ENCODE measurements at regions not wholly inside any gene's neighbourhood (a gene's known extent, or its start where the extent isn't known, plus 50 kb on each side); places are given as distances from the start of the nearest gene placed in this dataset.
A peak's percentile ranks its signal among the peaks of the same experiment; 100 is the strongest.

DNA sequence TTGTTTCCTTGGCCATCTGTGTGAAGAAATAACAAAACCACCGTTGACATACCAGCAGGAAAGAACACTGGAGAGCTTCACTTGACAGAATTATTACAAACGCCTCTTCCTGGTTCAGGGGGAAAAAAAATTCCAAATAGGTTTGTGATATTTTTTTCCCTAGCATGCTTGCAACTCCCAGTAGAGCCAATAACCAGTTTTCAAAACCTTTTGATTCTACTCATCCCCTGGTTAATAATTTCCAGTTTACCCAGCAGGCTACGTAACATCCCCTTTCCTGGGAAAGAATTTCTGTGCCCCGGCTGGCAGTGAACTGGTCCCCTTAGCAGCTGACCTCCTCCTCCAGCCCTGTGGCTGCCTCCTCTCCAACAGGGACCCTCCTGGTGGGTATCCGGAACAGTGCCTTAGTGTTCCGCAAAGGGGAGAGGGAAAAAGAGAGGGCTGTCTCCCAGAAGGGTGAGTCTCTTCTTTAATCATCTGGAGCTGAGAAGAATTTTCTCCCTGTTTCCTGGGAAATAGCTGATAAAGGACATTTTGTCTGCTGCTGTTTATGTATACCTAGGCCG is 72.8 kb upstream of the BOD1 start (continued):
- TF ChIP-seq, protein P1, sequence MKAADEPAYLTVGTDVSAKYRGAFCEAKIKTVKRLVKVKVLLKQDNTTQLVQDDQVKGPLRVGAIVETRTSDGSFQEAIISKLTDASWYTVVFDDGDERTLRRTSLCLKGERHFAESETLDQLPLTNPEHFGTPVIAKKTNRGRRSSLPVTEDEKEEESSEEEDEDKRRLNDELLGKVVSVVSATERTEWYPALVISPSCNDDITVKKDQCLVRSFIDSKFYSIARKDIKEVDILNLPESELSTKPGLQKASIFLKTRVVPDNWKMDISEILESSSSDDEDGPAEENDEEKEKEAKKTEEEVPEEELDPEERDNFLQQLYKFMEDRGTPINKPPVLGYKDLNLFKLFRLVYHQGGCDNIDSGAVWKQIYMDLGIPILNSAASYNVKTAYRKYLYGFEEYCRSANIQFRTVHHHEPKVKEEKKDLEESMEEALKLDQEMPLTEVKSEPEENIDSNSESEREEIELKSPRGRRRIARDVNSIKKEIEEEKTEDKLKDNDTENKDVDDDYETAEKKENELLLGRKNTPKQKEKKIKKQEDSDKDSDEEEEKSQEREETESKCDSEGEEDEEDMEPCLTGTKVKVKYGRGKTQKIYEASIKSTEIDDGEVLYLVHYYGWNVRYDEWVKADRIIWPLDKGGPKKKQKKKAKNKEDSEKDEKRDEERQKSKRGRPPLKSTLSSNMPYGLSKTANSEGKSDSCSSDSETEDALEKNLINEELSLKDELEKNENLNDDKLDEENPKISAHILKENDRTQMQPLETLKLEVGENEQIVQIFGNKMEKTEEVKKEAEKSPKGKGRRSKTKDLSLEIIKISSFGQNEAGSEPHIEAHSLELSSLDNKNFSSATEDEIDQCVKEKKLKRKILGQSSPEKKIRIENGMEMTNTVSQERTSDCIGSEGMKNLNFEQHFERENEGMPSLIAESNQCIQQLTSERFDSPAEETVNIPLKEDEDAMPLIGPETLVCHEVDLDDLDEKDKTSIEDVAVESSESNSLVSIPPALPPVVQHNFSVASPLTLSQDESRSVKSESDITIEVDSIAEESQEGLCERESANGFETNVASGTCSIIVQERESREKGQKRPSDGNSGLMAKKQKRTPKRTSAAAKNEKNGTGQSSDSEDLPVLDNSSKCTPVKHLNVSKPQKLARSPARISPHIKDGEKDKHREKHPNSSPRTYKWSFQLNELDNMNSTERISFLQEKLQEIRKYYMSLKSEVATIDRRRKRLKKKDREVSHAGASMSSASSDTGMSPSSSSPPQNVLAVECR (CRISPR knock-in tag; IDR thresholded peaks at IDR 0.05; ENCODE audit: borderline replicate concordance) = no peak; the same call in 1 of the 2 replicates
- TF ChIP-seq FOXC1 (CRISPR knock-in tag; IDR thresholded peaks at IDR 0.05; ENCODE audit: borderline replicate concordance) (no peak), DNMT3B (CRISPR knock-in tag; conservative IDR thresholded peaks at IDR 0.05) (no peak), ZNF768 (CRISPR knock-in tag; IDR thresholded peaks at IDR 0.05) (no peak), ZNF616 (CRISPR knock-in tag; IDR thresholded peaks at IDR 0.05; ENCODE audit: low read depth) (no peak), U2AF2 (IDR thresholded peaks at IDR 0.05; ENCODE audit: low read depth, low read length) (no peak), ZFP37 (CRISPR knock-in tag; IDR thresholded peaks at IDR 0.05; ENCODE audit: borderline replicate concordance) (no peak), NFATC3 (CRISPR knock-in tag; IDR thresholded peaks at IDR 0.05) (no peak), CHD4 (IDR thresholded peaks at IDR 0.05; ENCODE audit: borderline replicate concordance, low read length) (no peak), ZNF207 (IDR thresholded peaks at IDR 0.05; ENCODE audit: borderline replicate concordance) (no peak), HNRNPH1 (optimal IDR thresholded peaks at IDR 0.05; ENCODE audit: low read depth, low read length) (no peak), ZNF382 (CRISPR knock-in tag; IDR thresholded peaks at IDR 0.05; ENCODE audit: borderline replicate concordance) (no peak), CHD2 (IDR thresholded peaks at IDR 0.05; ENCODE audit: low read depth, low read length) (no peak), RFXANK (CRISPR knock-in tag; IDR thresholded peaks at IDR 0.05) (no peak), ZNF780A (CRISPR knock-in tag; IDR thresholded peaks at IDR 0.05) (no peak), ZNF788 (CRISPR knock-in tag; IDR thresholded peaks at IDR 0.05; ENCODE audit: borderline replicate concordance) (no peak; the same call in 1 of the 2 replicates), SRY (CRISPR knock-in tag; IDR thresholded peaks at IDR 0.05) (no peak), RAD21 (CRISPR knock-in tag; IDR thresholded peaks at IDR 0.05) (no peak), SOX13 (IDR thresholded peaks at IDR 0.05) (no peak), SOX13 (CRISPR knock-in tag; conservative IDR thresholded peaks at IDR 0.05 in 1 of 2, IDR thresholded peaks at IDR 0.05 in 1 of 2) (peak in 1 of 2 experiments; percentile 52; a peak in 1 of 4 replicates), NFYB (CRISPR knock-in tag; IDR thresholded peaks at IDR 0.05) (no peak)
- TF ChIP-seq, protein P2, sequence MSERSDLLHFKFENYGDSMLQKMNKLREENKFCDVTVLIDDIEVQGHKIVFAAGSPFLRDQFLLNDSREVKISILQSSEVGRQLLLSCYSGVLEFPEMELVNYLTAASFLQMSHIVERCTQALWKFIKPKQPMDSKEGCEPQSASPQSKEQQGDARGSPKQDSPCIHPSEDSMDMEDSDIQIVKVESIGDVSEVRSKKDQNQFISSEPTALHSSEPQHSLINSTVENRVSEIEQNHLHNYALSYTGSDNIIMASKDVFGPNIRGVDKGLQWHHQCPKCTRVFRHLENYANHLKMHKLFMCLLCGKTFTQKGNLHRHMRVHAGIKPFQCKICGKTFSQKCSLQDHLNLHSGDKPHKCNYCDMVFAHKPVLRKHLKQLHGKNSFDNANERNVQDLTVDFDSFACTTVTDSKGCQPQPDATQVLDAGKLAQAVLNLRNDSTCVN (CRISPR knock-in tag; IDR thresholded peaks at IDR 0.05; ENCODE audit: borderline replicate concordance) = no peak; the same call in 1 of the 2 replicates
- TF ChIP-seq, protein P3, sequence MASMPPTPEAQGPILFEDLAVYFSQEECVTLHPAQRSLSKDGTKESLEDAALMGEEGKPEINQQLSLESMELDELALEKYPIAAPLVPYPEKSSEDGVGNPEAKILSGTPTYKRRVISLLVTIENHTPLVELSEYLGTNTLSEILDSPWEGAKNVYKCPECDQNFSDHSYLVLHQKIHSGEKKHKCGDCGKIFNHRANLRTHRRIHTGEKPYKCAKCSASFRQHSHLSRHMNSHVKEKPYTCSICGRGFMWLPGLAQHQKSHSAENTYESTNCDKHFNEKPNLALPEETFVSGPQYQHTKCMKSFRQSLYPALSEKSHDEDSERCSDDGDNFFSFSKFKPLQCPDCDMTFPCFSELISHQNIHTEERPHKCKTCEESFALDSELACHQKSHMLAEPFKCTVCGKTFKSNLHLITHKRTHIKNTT (CRISPR knock-in tag; IDR thresholded peaks at IDR 0.05) = no peak
- TF ChIP-seq, protein P4, sequence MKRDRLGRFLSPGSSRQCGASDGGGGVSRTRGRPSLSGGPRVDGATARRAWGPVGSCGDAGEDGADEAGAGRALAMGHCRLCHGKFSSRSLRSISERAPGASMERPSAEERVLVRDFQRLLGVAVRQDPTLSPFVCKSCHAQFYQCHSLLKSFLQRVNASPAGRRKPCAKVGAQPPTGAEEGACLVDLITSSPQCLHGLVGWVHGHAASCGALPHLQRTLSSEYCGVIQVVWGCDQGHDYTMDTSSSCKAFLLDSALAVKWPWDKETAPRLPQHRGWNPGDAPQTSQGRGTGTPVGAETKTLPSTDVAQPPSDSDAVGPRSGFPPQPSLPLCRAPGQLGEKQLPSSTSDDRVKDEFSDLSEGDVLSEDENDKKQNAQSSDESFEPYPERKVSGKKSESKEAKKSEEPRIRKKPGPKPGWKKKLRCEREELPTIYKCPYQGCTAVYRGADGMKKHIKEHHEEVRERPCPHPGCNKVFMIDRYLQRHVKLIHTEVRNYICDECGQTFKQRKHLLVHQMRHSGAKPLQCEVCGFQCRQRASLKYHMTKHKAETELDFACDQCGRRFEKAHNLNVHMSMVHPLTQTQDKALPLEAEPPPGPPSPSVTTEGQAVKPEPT (CRISPR knock-in tag; IDR thresholded peaks at IDR 0.05; ENCODE audit: low read depth) = no peak

All from HepG2 (cell line).